Psoas muscle (tissue), 7 donors: ENCODE measurements at regions not wholly inside any gene's neighbourhood (a gene's known extent, or its start where the extent isn't known, plus 50 kb on each side); places are given as distances from the start of the nearest gene placed in this dataset.

Source experiments
- ATAC-seq, 4 donors: fragments of 200-7000 bp; cut with Tn5 transposase; one replicate each; pipeline ENCODE4 v1.9.1; 2020; ENCODE audit warnings: moderate library complexity in 3 of 4, mild to moderate bottlenecking in 2 of 4
- DNase-seq, 2 donors: peaks; one replicate each; pipeline ENCODE4 v3.0.0-alpha.2; 2020
- H3K27ac ChIP-seq: fragments of 200-600 bp; one replicate; pipeline ENCODE4 v1.8.0; 2022
- H3K27me3 ChIP-seq, 3 donors: fragments of 200-600 bp in 1 of 3; one replicate each; pipeline versions ENCODE4 v1.6.1 to v1.8.0; 2013 to 2022; ENCODE audit warnings: low read length in 2 of 3, mild to moderate bottlenecking in 2 of 3, moderate library complexity in 1 of 3; ENCODE audit not compliant: insufficient read depth in 3 of 3
- H3K36me3 ChIP-seq, 2 donors: fragments of 200-600 bp in 1 of 2; one replicate each; pipeline versions ENCODE4 v1.6.1 to v1.8.0; 2013 to 2022; ENCODE audit warnings: low read depth in 1 of 2, mild to moderate bottlenecking in 1 of 2, moderate library complexity in 1 of 2; ENCODE audit not compliant: insufficient read depth in 1 of 2
- H3K4me1 ChIP-seq: fragments of 200-600 bp; one replicate; pipeline ENCODE4 v1.8.0; 2022
- H3K4me3 ChIP-seq: fragments of 200-600 bp; one replicate; pipeline ENCODE4 v1.8.0; 2022; ENCODE audit warnings: mild to moderate bottlenecking
- H3K9me3 ChIP-seq: fragments of 200-600 bp; one replicate; pipeline ENCODE4 v1.8.0; 2022
- CTCF ChIP-seq: fragments of 200-600 bp; IDR thresholded peaks from one replicate; pipeline ENCODE4 v1.8.0; 2022; ENCODE audit warnings: antibody characterized with exemption
- WGBS, 3 donors: extraction: QIAGEN DNeasy Blood & Tissue Kit; methylation state at CpG; one replicate each; pipeline versions ENCODE4 v1.1.6 to v1.1.7; 2013; 5-methylcytosine and 5-hydroxymethylcytosine counted together
- intact Hi-C, 2 donors: fragments of 100-400 bp; cut with DNase I; formaldehyde crosslinking; loops; one replicate each; pipeline versions ENCODE4 v1.11.0 to v1.14.2; 2022
- donor health status: healthy with polysubstance abuse.
- donor health status: DM: no; HTN: no; CAD: no; lungs with moderate emphysema.
- donor health status: Bipolar disorder and iron deficiency.
- donor health status: healthy.
- donor health status: DM: yes; HTN: yes; CAD: no.
- donor health status: DM: no; HTN: no; CAD: no.
- donor health status: DM: yes; HTN: yes; CAD: no.

GRCh38 chr2:136306836-136307235 lies 188.9 kb upstream of the CXCR4 start:
- ATAC-seq (no peak), DNase-seq (no peak)
- Histone ChIP-seq H3K4me3 (no peak overlapping the region), H3K27me3 (no peaks in the 10 kb centered on the region), H3K36me3 (no peaks in the 10 kb centered on the region), H3K9me3 (no peaks in the 10 kb centered on the region), H3K4me1 (no peaks in the 10 kb centered on the region), H3K27ac (no peak overlapping the region)
- no peak for TF ChIP-seq CTCF
- intact Hi-C loops = no loop called here
- 52 to 62% (median 57%) methylated on average over 2 of the region's 2 CpGs for WGBS, 3 donors

- Histone ChIP-seq H3K9me3 (no peaks in the 10 kb centered on the region), H3K27me3 (no peaks in the 10 kb centered on the region), H3K27ac (no peak overlapping the region), H3K4me1 (no peaks in the 10 kb centered on the region), H3K36me3 (no peaks in the 10 kb centered on the region), H3K4me3 (no peak overlapping the region)
- WGBS, 3 donors = 55 to 58% (median 55%) methylated on average over 7 of the region's 7 CpGs
- TF ChIP-seq CTCF = no peak
- ATAC-seq (no peak), DNase-seq (no peak)
- intact Hi-C loops = no loop called here
Measured at GRCh38 chr2:136305517-136306192, 187.7 kb upstream of the CXCR4 start.

DNA sequence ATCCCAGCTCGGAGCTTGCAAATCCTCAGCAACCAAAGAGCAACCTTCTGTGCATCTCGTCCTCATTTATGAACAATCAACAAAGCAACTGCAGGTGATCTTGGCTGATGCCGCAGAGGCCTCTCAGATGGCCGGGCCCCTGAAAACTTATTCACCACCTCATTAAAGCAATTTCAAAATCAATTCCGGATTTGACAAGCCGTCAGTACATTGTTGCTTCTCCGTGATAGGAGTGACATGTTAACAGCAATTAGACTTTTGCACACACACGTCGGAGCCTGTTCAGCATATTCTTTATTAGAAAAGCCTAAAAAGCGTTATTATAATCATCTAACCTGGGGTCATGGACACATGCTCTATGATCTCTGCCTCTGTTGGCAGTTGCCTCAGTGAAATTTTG lies 183.1 kb upstream of the CXCR4 start:
- 91 to 93% (median 91%) methylated on average over 10 of the region's 10 CpGs for WGBS, 3 donors
- Histone ChIP-seq H3K36me3 (no peaks in the 10 kb centered on the region), H3K27ac (no peak overlapping the region), H3K4me3 (no peak overlapping the region), H3K9me3 (no peaks in the 10 kb centered on the region), H3K4me1 (no peaks in the 10 kb centered on the region), H3K27me3 (no peaks in the 10 kb centered on the region)
- no peak for ATAC-seq
- intact Hi-C loops = no loop called here
- no peak for TF ChIP-seq CTCF
- DNase-seq = no peak

GRCh38 chr2:136298631-136299030 lies 180.7 kb upstream of the CXCR4 start:
- no peaks in the 10 kb centered on the region for H3K4me1 ChIP-seq
- H3K4me3 ChIP-seq = no peak overlapping the region
- DNase-seq (no peak), ATAC-seq (no peak)
- no peaks in the 10 kb centered on the region for H3K27me3 ChIP-seq
- H3K36me3 ChIP-seq = no peaks in the 10 kb centered on the region
- no peak overlapping the region for H3K27ac ChIP-seq
- H3K9me3 ChIP-seq = no peaks in the 10 kb centered on the region
- 86 to 96% (median 93%) methylated on average over 5 of the region's 5 CpGs for WGBS, 3 donors
- intact Hi-C loops = no loop called here
- TF ChIP-seq CTCF = no peak

- 76 to 79% (median 78%) methylated on average over 4 of the region's 4 CpGs for WGBS, 3 donors
- no peaks in the 10 kb centered on the region for H3K9me3 ChIP-seq
- no peaks in the 10 kb centered on the region for H3K36me3 ChIP-seq
- H3K4me3 ChIP-seq = no peak overlapping the region
- no peaks in the 10 kb centered on the region for H3K27me3 ChIP-seq
- TF ChIP-seq CTCF = no peak
- no peak overlapping the region for H3K27ac ChIP-seq
- H3K4me1 ChIP-seq = no peaks in the 10 kb centered on the region
- ATAC-seq = no peak
- DNase-seq = no peak
- intact Hi-C loops = no loop called here
Measured at GRCh38 chr2:136297994-136298393, 180.0 kb upstream of the CXCR4 start.
